HG03460 (cell line): ENCODE measurements at regions not wholly inside any gene's neighbourhood (a gene's known extent, or its start where the extent isn't known, plus 50 kb on each side); places are given as distances from the start of the nearest gene placed in this dataset.
"Not testable (repeated sequence)": the region's sequence is repeated elsewhere in the genome, so short reads cannot be mapped to it uniquely, and the experiment has no call there.

Experiments used
- ATAC-seq: cut with Tn5 transposase; IDR thresholded peaks from one replicate; pipeline ENCODE4 v1.9.1; 2021; ENCODE audit not compliant: unreplicated experiment

DNA sequence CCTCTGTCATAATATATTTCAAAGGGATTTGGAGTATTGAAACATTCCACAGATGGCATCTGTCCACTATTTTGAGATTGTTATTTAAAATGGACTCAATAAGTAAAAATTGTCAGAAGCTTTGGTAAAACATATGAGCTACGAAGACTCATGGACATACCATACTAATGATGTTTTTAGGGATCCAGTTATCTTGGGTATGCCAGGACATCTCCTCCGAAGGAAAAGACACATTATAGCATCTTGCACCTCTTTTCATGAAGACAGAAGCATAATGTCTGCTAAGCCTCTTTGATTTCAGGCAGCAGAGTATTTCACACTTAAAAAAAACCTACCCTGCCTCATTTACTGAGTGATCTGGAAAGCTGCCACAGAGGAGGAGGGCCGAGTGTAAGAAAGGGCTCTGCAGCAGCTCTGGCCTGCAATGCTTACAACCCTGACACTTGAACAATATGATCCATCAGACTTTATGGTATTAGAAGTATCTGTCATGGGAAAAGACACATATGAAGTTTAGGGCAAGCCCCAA is 284.8 kb downstream of the TUSC7 start:
- ATAC-seq, result no peak

DNA sequence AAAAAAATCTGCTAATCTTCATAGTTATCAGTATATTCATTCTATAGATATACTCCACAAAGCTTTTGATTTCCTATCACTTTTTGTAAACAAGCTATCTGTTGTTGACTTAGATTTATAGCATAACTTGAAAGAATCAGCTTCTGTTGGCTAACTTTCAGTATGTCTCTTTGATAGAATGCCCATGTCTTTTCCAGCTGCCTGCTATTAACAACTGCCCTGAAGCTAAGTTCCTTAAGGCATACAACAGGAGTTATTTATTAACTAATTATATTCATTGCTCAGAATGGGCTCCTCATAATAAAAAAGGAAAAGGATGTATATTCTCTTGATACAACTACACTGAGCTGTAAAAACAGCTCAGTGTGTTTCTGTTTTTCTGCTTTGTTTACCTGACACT is 293.9 kb downstream of the TUSC7 start:
- no peak for ATAC-seq

- ATAC-seq, result no peak
Measured at GRCh38 chr3:117005274-117005673, 295.7 kb downstream of the TUSC7 start.

- no peak for ATAC-seq
Measured at GRCh38 chr3:117005911-117006522, 296.4 kb downstream of the TUSC7 start.

GRCh38 chr3:117010318-117010717 is 300.7 kb downstream of the TUSC7 start:
- no peak for ATAC-seq

DNA sequence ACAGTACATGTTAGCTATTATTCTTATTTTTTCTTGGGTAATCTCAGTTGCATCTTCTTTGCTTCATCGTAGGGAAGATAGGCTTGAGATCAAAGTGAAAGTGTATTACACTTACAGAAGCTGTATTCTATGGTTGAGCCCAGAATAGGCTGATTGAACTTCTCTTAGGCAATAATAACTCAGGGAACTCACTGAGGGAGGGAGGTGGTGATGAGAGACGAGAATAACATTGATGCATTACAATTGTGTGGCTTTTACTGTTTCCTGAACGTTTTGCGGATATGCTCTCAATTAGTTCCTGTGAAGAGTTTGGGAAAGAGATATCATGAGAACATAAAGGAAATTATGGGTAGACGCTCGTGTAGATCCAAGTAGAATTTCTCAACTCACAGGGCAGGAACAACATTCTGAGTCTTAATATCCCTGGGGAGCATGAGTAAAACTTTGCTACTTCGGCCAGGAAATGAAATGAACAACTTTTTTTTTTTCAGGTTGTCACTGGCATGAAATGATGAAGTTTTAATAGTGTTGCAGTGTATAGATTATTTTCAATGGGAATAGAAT is 302.2 kb downstream of the TUSC7 start:
- no peak for ATAC-seq

DNA sequence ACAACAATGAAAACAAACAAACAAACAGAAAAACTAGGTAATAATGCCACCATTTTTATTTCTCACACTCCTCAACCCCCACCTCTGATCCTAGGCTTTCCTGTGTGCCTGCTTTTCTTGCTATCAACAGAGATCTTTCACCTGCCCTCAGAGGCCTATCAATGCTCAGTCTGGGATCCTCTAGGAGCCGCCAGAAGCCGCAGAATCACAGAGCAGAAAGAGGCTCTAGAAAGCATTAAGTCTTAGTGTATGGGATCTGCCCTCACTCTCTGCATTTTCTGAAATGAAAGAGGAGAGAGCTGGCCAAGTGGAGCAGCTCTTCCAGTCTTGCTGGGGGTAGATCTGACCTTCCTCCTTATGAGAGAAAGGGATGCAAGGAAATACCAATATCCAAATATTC is 306.8 kb downstream of the TUSC7 start:
- ATAC-seq, result no peak

DNA sequence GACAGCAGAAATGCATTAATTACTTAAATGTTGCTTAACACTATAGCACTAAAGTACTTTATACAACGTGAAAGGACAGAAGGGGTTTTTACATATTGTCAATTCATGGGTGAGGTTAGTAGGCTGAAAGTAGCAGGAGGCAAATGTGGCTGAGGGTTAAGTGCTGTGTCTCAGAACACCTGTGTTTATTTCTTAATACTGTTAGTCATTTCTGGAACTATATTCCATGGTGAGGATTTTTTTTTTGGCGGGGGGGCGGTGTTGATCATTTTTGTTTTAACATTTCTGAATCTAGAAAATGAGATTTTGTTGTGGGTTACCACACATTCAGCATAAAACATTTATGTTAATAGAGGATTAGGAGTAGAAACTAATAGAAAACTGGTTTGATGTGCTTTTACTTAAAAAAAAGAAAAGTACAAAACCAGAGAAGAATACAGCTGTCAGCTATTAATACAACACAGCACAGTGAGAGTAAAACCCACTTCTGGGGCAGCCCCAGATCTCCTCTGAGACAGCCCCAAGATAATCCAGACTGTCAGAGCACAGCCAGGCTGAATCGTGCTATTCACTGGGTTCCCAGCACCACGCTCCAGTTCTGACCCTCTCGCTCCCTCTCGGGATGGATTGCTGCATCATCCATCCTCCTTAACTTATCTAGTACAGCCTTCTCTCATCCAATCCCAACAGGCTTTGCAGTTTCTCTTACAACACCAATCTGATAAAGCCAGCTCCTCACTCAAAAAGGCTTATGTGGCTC is 307.7 kb downstream of the TUSC7 start:
- ATAC-seq, result peak; percentile 78

- ATAC-seq, result no peak
Measured at GRCh38 chr3:117018655-117019054, 309.1 kb downstream of the TUSC7 start.

- ATAC-seq, result peak; percentile 49
Measured at GRCh38 chr3:117019082-117019713, 309.6 kb downstream of the TUSC7 start.

DNA sequence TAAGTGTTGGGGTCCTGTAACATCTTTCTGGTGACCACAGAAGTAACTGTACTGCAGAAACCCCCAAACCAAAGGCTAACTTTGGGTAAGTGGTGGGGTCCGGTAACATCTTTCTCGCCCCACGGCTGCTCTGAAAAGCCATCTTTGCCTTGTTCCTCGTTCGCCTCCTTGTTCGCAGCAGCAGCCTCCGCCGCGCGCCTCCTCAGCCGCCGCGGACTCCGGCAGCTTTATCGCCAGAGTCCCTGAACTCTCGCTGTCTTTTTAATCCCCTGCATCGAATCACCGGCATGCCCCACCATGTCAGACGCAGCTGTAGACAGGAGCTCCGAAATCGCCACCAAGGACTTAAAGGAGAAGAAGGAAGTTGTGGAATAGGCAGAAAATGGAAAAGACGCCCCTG is 316.8 kb downstream of the TUSC7 start:
- ATAC-seq, result no peak

DNA sequence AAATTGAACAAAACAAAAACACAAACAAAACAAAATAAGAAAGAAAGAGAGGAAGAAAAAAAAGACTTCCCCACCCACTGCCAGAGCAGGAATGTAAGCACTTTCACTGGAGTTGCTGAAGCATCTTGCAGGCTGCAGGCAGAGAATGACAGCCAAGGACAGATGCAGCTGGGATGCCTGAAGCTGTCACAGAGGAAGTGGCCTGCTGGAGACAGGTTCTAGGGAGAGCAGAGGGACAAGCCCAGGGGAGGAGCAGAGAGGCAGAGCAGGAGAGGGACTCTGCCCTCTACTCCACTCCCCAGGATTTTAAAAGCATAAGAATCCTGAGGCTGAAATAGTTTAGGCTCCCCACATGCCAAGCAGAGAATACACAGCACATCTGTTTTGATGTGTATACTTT is 326.2 kb downstream of the TUSC7 start:
- ATAC-seq, result no peak

GRCh38 chr3:117036259-117036799 is 326.8 kb downstream of the TUSC7 start:
- no peak for ATAC-seq

- no peak for ATAC-seq
Measured at GRCh38 chr3:117045143-117045542, 335.6 kb downstream of the TUSC7 start.

DNA sequence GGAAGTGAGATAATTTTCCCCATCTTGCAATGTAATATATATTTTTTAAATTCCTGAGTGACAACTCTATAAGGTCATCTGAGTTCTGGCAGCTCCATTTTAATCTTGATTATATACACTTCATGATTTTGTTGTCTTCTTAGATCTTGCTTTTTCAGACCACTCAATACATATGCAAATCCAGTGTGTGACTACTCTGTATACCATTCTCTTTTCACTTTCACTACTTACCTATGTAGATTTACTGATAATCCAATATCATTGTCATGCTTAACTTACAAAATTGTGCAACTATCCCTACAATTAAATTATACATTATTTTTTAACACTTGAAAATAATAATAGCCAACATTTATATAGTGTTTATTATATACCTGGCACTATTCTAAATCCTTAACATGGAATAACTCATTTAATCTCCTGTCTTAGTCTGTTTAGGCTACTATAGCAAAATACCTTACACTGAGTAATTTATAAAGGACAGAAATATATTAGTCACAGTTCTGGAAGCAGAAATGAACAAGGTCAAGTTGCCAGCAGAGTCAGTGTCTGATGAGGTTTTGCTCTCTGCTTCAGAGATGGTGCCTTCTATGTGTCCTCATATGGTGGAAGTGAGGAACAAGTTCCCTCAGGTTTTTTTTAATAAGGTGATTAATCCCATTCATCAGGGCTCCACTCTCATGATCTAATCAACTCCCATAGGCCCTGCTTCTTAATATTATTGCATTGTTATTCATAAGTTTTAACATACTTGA is 338.5 kb downstream of the TUSC7 start:
- ATAC-seq, result no peak

DNA sequence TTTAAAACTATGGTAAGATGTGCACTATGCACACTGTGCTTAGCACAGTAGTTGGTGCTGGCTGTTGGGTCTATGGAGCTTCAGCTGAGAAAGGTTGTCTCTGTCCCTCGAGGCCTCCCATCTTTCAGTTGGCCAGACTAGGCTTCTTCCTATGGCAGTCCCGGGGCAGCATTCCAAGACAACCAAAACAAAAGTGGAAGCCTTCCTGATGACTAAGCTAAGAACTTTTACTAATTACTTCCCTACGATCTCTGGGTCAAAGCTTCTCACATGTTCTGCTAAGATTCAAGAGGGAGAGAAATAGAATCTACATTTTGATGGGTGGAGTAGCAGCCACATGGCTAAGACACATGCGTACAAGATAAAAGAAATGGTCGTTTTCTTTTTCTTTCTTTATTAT is 342.8 kb downstream of the TUSC7 start:
- ATAC-seq, result no peak

- no peak for ATAC-seq
Measured at GRCh38 chr3:117054556-117054955, 345.0 kb downstream of the TUSC7 start.

DNA sequence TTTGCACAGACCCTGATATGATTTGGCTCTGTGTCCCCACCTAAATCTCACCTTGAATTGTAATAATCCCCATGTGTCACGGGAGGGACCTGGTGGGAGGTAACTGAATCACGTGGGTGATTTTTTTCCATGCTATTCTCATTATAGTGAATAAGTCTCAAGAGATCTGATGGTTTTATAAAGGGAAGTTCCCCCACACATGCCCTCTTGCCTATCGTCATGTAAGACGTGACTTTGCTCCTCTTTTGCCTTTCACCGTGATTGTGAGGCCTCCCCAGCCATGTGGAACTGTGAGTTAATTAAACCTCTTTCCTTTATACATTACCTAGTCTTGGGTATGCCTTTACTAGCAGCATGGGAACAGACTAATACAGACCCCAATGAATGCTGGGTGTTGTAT is 347.4 kb downstream of the TUSC7 start:
- not testable (repeated sequence) for ATAC-seq

GRCh38 chr3:117059067-117059955 is 349.7 kb downstream of the TUSC7 start:
- no peak for ATAC-seq

- ATAC-seq, result no peak
Measured at GRCh38 chr3:117059956-117060270, 350.3 kb downstream of the TUSC7 start.
